D341Med (cell line): ENCODE measurements at regions not wholly inside any gene's neighbourhood (a gene's known extent, or its start where the extent isn't known, plus 50 kb on each side); places are given as distances from the start of the nearest gene placed in this dataset.

ENCODE experiments used
- DNase-seq: peaks from one replicate; pipeline ENCODE4 v3.0.0; 2012; ENCODE audit warnings: low spot score

- no peak for DNase-seq
These were observed 111.6 kb upstream of the SPACA1 start for GRCh38 chr6:87936065-87936464.

GRCh38 chr6:87935196-87935595 is 112.4 kb upstream of the SPACA1 start:
- no peak for DNase-seq

- DNase-seq, result no peak
These were observed 115.3 kb upstream of the SPACA1 start for GRCh38 chr6:87932361-87932760.

GRCh38 chr6:87929843-87930288 is 117.8 kb upstream of the SPACA1 start:
- peak; percentile 85 for DNase-seq

GRCh38 chr6:87926687-87927086 is 121.0 kb upstream of the SPACA1 start:
- no peak for DNase-seq

- DNase-seq, result no peak
These were observed 121.6 kb upstream of the SPACA1 start for GRCh38 chr6:87926072-87926471.

GRCh38 chr6:87925373-87926060 is 122.1 kb upstream of the SPACA1 start:
- DNase-seq, result peak; percentile 49

- DNase-seq, result no peak
These were observed 124.1 kb upstream of the SPACA1 start for GRCh38 chr6:87923389-87924050.

GRCh38 chr6:87922947-87923330 is 124.7 kb upstream of the SPACA1 start:
- no peak for DNase-seq

GRCh38 chr6:87922196-87922946 is 125.3 kb upstream of the SPACA1 start:
- DNase-seq, result no peak

- DNase-seq, result no peak
These were observed 126.6 kb upstream of the SPACA1 start for GRCh38 chr6:87921034-87921433.

- DNase-seq, result no peak
These were observed 127.4 kb upstream of the SPACA1 start for GRCh38 chr6:87920245-87920644.

- no peak for DNase-seq
These were observed 128.2 kb upstream of the SPACA1 start for GRCh38 chr6:87919416-87919815.

- DNase-seq, result no peak
These were observed 128.6 kb upstream of the SPACA1 start for GRCh38 chr6:87919001-87919400.

- DNase-seq, result no peak
These were observed 129.1 kb upstream of the SPACA1 start for GRCh38 chr6:87918461-87918941.

- DNase-seq, result no peak
These were observed 129.8 kb upstream of the SPACA1 start for GRCh38 chr6:87917886-87918285.

GRCh38 chr6:87916446-87916845 is 131.2 kb upstream of the SPACA1 start:
- DNase-seq, result no peak

- no peak for DNase-seq
These were observed 132.8 kb upstream of the SPACA1 start for GRCh38 chr6:87914637-87915395.

GRCh38 chr6:87913974-87914373 is 133.7 kb upstream of the SPACA1 start:
- DNase-seq, result no peak

GRCh38 chr6:87912102-87912501 is 135.5 kb upstream of the SPACA1 start:
- DNase-seq, result no peak

- DNase-seq, result no peak
These were observed 137.8 kb upstream of the SPACA1 start for GRCh38 chr6:87909849-87910248.
